Ovary (tissue), 3 donors: ENCODE measurements at regions not wholly inside any gene's neighbourhood (a gene's known extent, or its start where the extent isn't known, plus 50 kb on each side); places are given as distances from the start of the nearest gene placed in this dataset.

Experiments
- CTCF ChIP-seq, 3 donors: fragments of 450-650 bp in 2 of 3; fragments of 200-600 bp in 1 of 3; IDR thresholded peaks; one replicate each; pipeline versions ENCODE4 v1.5.1 to v1.8.0; 2016 to 2022; ENCODE audit warnings: antibody characterized with exemption in 3 of 3, mild to moderate bottlenecking in 1 of 3
- EP300 ChIP-seq: sonication (generic); formaldehyde crosslinking; IDR thresholded peaks from one replicate; pipeline ENCODE4 v1.6.1; 2017; ENCODE audit warnings: antibody characterized with exemption
- POLR2A ChIP-seq: fragments of 450-650 bp; IDR thresholded peaks from one replicate; pipeline ENCODE4 v1.6.1; 2017; ENCODE audit warnings: antibody characterized with exemption, mild to moderate bottlenecking, moderate library complexity
- donor health status: DM: no; HTN: no; CAD: no.

DNA sequence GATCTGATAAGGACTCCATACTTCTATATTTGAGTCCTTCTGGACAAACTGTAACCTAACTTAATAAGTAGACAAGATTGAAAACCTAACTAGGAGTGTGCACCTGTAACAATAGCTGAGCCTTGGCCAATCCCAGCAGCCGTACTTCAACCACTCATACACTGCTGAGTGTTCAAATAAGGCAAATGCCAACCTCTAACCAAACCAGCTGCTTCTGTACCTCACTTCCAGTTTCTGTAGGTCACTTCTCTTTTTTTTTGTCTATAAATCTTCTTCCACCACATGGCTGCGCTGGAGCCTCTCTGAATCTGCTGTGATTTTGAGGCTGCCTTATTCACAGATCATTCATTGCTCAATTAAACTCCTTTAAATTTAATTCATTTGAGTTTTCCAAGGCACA, 753.2 kb downstream of the DNAJB9 start:
- TF ChIP-seq CTCF (IDR thresholded peaks at IDR 0.05) (no peak), POLR2A (no peak), EP300 (no peak)
